DOHH2 (cell line): ENCODE measurements at regions not wholly inside any gene's neighbourhood (a gene's known extent, or its start where the extent isn't known, plus 50 kb on each side); places are given as distances from the start of the nearest gene placed in this dataset.

Source experiments
- H3F3A ChIP-seq: fragments of 200-600 bp; sonication (generic), shearing (Covaris generic); 2 replicates; pipeline ENCODE4 v1.6.0; 2016; ENCODE audit warnings: antibody characterized with exemption, mild to moderate bottlenecking; ENCODE audit not compliant: control insufficient read depth, insufficient read depth
- H3K27ac ChIP-seq: fragments of 200-600 bp; sonication (generic); 2 replicates; pipeline ENCODE4 v1.5.1; 2014; ENCODE audit warnings: low read depth, mild to moderate bottlenecking, low read length, moderate library complexity
- H3K27me3 ChIP-seq: fragments of 200-600 bp; sonication (generic); 2 replicates; pipeline ENCODE4 v1.6.1; 2014; ENCODE audit warnings: mild to moderate bottlenecking, low read length, mixed read lengths; ENCODE audit not compliant: control insufficient read depth
- H3K36me3 ChIP-seq: fragments of 200-600 bp; sonication (generic); 2 replicates; pipeline ENCODE4 v1.6.1; 2014; ENCODE audit warnings: mild to moderate bottlenecking, low read length, moderate library complexity, mixed read lengths; ENCODE audit not compliant: control insufficient read depth
- H3K4me1 ChIP-seq: fragments of 200-600 bp; sonication (generic); 2 replicates; pipeline ENCODE4 v1.6.1; 2014; ENCODE audit warnings: mild to moderate bottlenecking, low read length, mixed read lengths; ENCODE audit not compliant: control insufficient read depth
- H3K4me2 ChIP-seq: fragments of 200-600 bp; sonication (generic); 2 replicates; pipeline ENCODE4 v1.6.0; 2014; ENCODE audit warnings: mild to moderate bottlenecking, low read length, moderate library complexity
- H3K4me3 ChIP-seq: fragments of 200-600 bp; sonication (generic); 2 replicates; pipeline ENCODE4 v1.5.1; 2014; ENCODE audit warnings: mild to moderate bottlenecking, low read length, mixed read lengths
- H3K79me2 ChIP-seq: fragments of 200-600 bp; sonication (generic); 2 replicates; pipeline ENCODE4 v1.6.1; 2014; ENCODE audit warnings: mild to moderate bottlenecking, low read length, mixed read lengths; ENCODE audit not compliant: control insufficient read depth
- H3K9me2 ChIP-seq: fragments of 200-600 bp; sonication (generic); replicated peaks from 2 replicates; pipeline ENCODE4 v1.6.1; 2014; ENCODE audit warnings: mild to moderate bottlenecking, low read length, mixed read lengths; ENCODE audit not compliant: control insufficient read depth
- H3K9me3 ChIP-seq: fragments of 200-600 bp; sonication (generic); 2 replicates; pipeline ENCODE4 v1.6.1; 2014; ENCODE audit warnings: antibody characterized with exemption, low read length, mixed read lengths; ENCODE audit not compliant: control insufficient read depth, insufficient read depth
- H4K20me1 ChIP-seq: fragments of 200-600 bp; sonication (generic); 2 replicates; pipeline ENCODE4 v1.6.0; 2014; ENCODE audit warnings: low read depth, mild to moderate bottlenecking, antibody characterized with exemption, low read length, moderate library complexity; ENCODE audit not compliant: control insufficient read depth, insufficient read depth
- EZH2phosphoT487 ChIP-seq: fragments of 200-600 bp; sonication (generic); IDR thresholded peaks from 2 replicates; pipeline ENCODE4 v1.6.1; 2017; ENCODE audit warnings: borderline replicate concordance, mild to moderate bottlenecking, antibody characterized with exemption, low read length, moderate library complexity, mixed read lengths
- TF ChIP-seq, protein P1 (sequence below): fragments of 200-600 bp; sonication (generic); IDR thresholded peaks from one replicate; pipeline ENCODE4 v1.5.1; 2014; ENCODE audit warnings: antibody characterized with exemption, mild to moderate bottlenecking, low read depth, low read length; ENCODE audit not compliant: poor library complexity, severe bottlenecking

DNA sequence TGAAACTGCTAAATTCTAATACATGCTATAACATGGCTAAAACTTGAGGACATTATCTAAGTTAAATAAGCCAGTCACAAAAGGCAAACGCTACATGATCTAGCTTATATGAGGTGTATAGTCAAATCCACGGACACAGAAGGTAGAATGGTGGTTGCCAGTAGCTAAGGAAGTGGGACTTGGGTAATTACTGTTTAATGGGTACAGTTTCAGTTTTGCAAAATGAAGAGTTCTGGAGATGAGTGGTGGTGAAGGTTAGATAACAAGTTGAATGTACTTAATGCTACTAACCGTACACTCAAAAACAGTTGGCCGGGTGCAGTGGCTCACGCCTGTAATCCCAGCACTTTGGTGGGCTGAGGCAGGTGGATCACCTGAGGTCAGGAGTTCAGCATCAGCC lies 644.5 kb upstream of the DIPK2B start:
- Histone ChIP-seq H3K79me2 (no peaks in the 10 kb centered on the region), H3K4me2 (no peak overlapping the region), H3K9me3 (no peaks in the 10 kb centered on the region)

DNA sequence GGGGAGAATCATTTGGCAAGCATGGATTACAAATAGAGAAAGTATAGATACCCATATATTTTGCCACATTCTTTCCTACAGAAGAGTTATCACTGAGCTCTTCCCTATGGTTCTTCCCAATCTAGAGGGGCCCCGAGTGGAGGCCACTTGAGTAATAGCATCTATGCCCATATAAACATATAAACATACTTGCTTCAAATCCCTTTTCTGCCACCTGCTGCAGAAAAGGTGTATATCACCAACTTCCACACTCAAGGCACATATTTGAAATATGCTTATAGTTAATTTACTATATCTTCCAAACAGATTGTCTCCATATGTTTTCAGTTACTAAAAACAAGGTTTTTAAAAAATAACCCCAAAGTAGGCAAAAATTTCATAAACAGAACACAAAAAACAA lies 642.8 kb upstream of the DIPK2B start:
- TF ChIP-seq, protein P1, sequence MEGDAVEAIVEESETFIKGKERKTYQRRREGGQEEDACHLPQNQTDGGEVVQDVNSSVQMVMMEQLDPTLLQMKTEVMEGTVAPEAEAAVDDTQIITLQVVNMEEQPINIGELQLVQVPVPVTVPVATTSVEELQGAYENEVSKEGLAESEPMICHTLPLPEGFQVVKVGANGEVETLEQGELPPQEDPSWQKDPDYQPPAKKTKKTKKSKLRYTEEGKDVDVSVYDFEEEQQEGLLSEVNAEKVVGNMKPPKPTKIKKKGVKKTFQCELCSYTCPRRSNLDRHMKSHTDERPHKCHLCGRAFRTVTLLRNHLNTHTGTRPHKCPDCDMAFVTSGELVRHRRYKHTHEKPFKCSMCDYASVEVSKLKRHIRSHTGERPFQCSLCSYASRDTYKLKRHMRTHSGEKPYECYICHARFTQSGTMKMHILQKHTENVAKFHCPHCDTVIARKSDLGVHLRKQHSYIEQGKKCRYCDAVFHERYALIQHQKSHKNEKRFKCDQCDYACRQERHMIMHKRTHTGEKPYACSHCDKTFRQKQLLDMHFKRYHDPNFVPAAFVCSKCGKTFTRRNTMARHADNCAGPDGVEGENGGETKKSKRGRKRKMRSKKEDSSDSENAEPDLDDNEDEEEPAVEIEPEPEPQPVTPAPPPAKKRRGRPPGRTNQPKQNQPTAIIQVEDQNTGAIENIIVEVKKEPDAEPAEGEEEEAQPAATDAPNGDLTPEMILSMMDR = no peak
- no peak for TF ChIP-seq EZH2phosphoT487
- no peaks in the 10 kb centered on the region for H3K36me3 ChIP-seq
- no peaks in the 10 kb centered on the region for H3K79me2 ChIP-seq
- H3K9me2 ChIP-seq = no peaks in the 10 kb centered on the region
- H3K27me3 ChIP-seq = no peaks in the 10 kb centered on the region
- no peak overlapping the region for H3K4me2 ChIP-seq
- H3K4me1 ChIP-seq = no peaks in the 10 kb centered on the region
- H3F3A ChIP-seq = no peaks in the 10 kb centered on the region
- no peak overlapping the region for H3K4me3 ChIP-seq
- H4K20me1 ChIP-seq = no peaks in the 10 kb centered on the region
- H3K9me3 ChIP-seq = no peaks in the 10 kb centered on the region
- H3K27ac ChIP-seq = no peak overlapping the region

More for the DNA sequence above, 644.5 kb upstream of the DIPK2B start:
- Histone ChIP-seq H3K4me3 (no peak overlapping the region), H3K36me3 (no peaks in the 10 kb centered on the region), H3K4me1 (no peaks in the 10 kb centered on the region), H3K9me2 (no peaks in the 10 kb centered on the region), H4K20me1 (no peaks in the 10 kb centered on the region), H3K27me3 (no peaks in the 10 kb centered on the region; the same call in 1 of the 2 replicates), H3K27ac (no peak overlapping the region), H3F3A (no peaks in the 10 kb centered on the region)
- no peak for TF ChIP-seq EZH2phosphoT487

DNA sequence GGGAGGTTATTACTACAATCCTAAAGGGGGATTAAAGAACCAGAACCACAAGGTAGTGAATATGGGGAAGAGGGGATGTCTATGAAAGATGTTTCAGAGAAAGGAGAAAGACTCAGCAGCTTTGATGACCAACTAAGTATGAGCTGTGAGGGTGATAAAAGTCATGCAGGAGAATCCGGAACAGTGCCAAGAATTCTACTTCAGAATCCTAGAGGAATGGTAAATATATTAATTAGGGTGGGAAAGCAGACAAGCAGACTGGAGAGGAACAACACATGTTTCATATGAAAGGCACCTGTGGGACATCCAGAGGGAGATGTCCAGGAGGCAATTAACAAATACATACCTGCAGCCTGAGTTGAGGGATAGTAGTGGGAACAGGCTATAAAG lies 642.2 kb upstream of the DIPK2B start:
- Histone ChIP-seq H3K27me3 (no peaks in the 10 kb centered on the region), H3K79me2 (no peaks in the 10 kb centered on the region), H3K36me3 (no peaks in the 10 kb centered on the region), H4K20me1 (no peaks in the 10 kb centered on the region), H3K4me3 (no peak overlapping the region), H3K4me2 (no peak overlapping the region), H3K4me1 (no peaks in the 10 kb centered on the region), H3K9me2 (no peaks in the 10 kb centered on the region), H3F3A (no peaks in the 10 kb centered on the region), H3K9me3 (no peaks in the 10 kb centered on the region), H3K27ac (no peak overlapping the region)
- TF ChIP-seq, protein P1 = no peak
- no peak for TF ChIP-seq EZH2phosphoT487

DNA sequence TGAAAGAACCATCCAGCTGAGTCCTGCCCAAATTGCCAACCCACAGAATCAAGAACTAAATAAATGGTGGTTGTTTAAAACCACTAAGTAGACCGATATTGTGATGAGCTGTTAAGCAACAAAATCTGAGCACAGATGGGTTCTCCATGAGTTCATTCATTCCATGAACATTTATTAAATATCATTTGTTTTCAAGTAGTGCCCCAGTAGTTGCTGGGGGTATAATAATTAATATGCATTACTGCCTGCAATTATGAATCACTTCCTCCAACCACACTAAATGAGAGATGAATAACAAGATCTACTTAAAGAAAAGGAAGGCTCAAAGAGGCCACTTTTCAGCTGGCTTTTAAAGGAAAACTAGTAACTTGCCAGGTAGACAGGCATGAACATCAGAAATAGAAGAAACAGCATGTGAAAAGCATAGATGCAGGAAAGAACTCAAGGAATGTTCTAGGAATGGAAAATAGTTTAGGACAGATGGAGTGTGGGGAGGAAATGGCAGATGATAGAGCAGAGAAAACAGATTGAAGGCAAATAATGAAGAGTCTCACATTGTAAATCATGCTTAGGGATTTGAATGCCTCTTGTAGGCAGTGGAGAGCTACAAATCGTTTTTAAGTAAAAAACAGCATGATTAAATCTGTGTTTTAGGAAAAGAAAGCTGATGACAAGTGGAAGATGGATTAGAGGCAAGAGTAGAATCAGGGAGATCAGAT lies 641.7 kb upstream of the DIPK2B start:
- H3K27me3 ChIP-seq = no peaks in the 10 kb centered on the region

More for the DNA sequence above, 641.7 kb upstream of the DIPK2B start:
- TF ChIP-seq, protein P1 = no peak
- no peak for TF ChIP-seq EZH2phosphoT487
- H3K79me2 ChIP-seq = no peaks in the 10 kb centered on the region
- no peak overlapping the region for H3K4me3 ChIP-seq
- H3K9me3 ChIP-seq = no peaks in the 10 kb centered on the region
- H3K9me2 ChIP-seq = no peaks in the 10 kb centered on the region
- no peaks in the 10 kb centered on the region for H4K20me1 ChIP-seq
- H3K4me1 ChIP-seq = no peaks in the 10 kb centered on the region
- no peak overlapping the region for H3K4me2 ChIP-seq
- H3K36me3 ChIP-seq = no peaks in the 10 kb centered on the region
- H3K27ac ChIP-seq = no peak overlapping the region
- no peaks in the 10 kb centered on the region for H3F3A ChIP-seq
